ENCODE measurements at regions not wholly inside any gene's neighbourhood (a gene's known extent, or its start where the extent isn't known, plus 50 kb on each side); places are given as distances from the start of the nearest gene placed in this dataset.

DNA sequence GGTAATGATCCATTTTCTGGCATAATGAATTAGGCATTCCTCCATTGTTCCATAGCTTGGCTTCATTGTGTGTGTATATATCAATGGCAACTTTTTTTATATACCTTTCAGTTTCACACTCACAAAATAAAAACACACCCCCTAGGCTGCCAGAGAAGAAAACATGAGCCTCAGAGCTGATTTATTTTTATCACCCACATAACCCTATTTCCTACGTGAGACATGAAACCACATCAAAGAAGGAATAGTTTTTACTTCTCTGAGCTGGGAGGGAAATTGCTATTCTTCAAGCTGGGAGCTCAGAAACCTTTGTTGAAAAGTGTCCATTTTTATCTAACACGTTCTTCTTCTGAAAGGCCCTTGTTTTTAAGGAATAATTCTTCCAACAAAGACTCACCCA is 126.7 kb upstream of the RAI2 start:
- ChIA-PET CTCF (no interaction called here), POLR2A (no interaction called here)
- no peaks in the 10 kb centered on the region for H3K27me3 ChIP-seq (ENCODE audit: control insufficient read depth in 2 of 2, insufficient read depth in 2 of 2, low read length in 2 of 2)
- H3K79me2 ChIP-seq (ENCODE audit: control insufficient read depth, insufficient read depth, low read length) = no peaks in the 10 kb centered on the region
- TF ChIP-seq JUN (IDR thresholded peaks at IDR 0.05; ENCODE audit: borderline replicate concordance, insufficient read depth, insufficient read length, low read depth) = no peak
- no peak for TF ChIP-seq MYC (IDR thresholded peaks at IDR 0.05; ENCODE audit: low read depth, low read length)
- TF ChIP-seq, protein P1, sequence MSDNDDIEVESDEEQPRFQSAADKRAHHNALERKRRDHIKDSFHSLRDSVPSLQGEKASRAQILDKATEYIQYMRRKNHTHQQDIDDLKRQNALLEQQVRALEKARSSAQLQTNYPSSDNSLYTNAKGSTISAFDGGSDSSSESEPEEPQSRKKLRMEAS (IDR thresholded peaks at IDR 0.05; ENCODE audit: insufficient read depth, insufficient read length) = no peak
- no peak overlapping the region for H3K4me3 ChIP-seq (replicated peaks in 1 of 3; ENCODE audit: insufficient read depth in 1 of 3, low read depth in 1 of 3, low read length in 3 of 3)
- intact Hi-C loops (cut with micrococcal nuclease) (no loop called here), dilution Hi-C loops (cut with MboI; ENCODE audit: extremely low pct_ligation_motif_present, low sequenced_read_pairs) (no loop called here)
- DNase-seq (ENCODE audit: low read depth, low spot score) = no peak
- no peak overlapping the region for H3K9ac ChIP-seq (replicated peaks; ENCODE audit: extremely low read depth, insufficient read depth, low read length)
- H2AFZ ChIP-seq (ENCODE audit: low read depth, low read length) = no peak overlapping the region
- no peaks in the 10 kb centered on the region for H3K4me1 ChIP-seq (ENCODE audit: control insufficient read depth, extremely low read depth, insufficient read depth, low read length)
- no peaks in the 10 kb centered on the region for H3K9me1 ChIP-seq (replicated peaks; ENCODE audit: control insufficient read depth, extremely low read depth, insufficient read depth, low read length)
- no peak overlapping the region for H3K27ac ChIP-seq (ENCODE audit: insufficient read depth, low read depth, low read length)
- no peak overlapping the region for H3K4me2 ChIP-seq (ENCODE audit: insufficient read depth, low read length)
- no peaks in the 10 kb centered on the region for H3K36me3 ChIP-seq (ENCODE audit: control insufficient read depth in 2 of 2, extremely low read depth in 1 of 2, insufficient read depth in 2 of 2, low read length in 2 of 2)
- no peaks in the 10 kb centered on the region for H4K20me1 ChIP-seq (replicated peaks; ENCODE audit: control insufficient read depth, extremely low read depth, insufficient read depth, low read length)
- FAIRE-seq = no peak
- BruUV-seq (replicated peaks) = no TSS peak
- H3K9me3 ChIP-seq (replicated peaks; ENCODE audit: control insufficient read depth, insufficient read depth, low read length) = no peaks in the 10 kb centered on the region

DNA sequence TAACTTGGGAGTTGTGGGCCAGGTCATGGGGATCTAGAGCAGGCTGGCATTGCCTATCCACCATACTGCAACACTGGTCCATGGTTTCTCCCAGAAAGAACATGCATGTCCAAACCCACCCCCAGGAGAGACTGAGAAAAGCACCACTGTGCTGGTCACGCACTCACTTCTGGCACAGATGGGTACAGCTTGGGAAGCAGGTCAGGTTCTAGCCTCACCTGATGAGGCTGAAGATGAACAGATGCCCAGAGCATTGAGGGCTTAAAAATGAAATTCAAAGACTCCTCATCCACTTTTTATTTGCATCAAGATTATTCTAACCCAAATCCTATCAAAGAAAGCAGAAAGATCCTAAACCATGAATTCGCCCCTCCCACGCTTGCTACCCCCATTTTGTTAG is 125.9 kb upstream of the RAI2 start:
- TF ChIP-seq, protein P2, sequence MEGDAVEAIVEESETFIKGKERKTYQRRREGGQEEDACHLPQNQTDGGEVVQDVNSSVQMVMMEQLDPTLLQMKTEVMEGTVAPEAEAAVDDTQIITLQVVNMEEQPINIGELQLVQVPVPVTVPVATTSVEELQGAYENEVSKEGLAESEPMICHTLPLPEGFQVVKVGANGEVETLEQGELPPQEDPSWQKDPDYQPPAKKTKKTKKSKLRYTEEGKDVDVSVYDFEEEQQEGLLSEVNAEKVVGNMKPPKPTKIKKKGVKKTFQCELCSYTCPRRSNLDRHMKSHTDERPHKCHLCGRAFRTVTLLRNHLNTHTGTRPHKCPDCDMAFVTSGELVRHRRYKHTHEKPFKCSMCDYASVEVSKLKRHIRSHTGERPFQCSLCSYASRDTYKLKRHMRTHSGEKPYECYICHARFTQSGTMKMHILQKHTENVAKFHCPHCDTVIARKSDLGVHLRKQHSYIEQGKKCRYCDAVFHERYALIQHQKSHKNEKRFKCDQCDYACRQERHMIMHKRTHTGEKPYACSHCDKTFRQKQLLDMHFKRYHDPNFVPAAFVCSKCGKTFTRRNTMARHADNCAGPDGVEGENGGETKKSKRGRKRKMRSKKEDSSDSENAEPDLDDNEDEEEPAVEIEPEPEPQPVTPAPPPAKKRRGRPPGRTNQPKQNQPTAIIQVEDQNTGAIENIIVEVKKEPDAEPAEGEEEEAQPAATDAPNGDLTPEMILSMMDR (IDR thresholded peaks at IDR 0.05; ENCODE audit: extremely low read depth in 1 of 2, insufficient read depth in 1 of 2, low read depth in 1 of 2, low read length in 2 of 2) = no peak
- TF ChIP-seq, protein P1 (IDR thresholded peaks at IDR 0.05; ENCODE audit: insufficient read depth, insufficient read length) = no peak
- TF ChIP-seq POLR2A (IDR thresholded peaks at IDR 0.05; ENCODE audit: low read depth, low read length) = no peak
- no peak for TF ChIP-seq GATA2 (IDR thresholded peaks at IDR 0.05; ENCODE audit: insufficient read depth, insufficient read length, low read depth, low read length)
- no peak for TF ChIP-seq MYC (IDR thresholded peaks at IDR 0.05; ENCODE audit: low read depth, low read length)
- TF ChIP-seq EZH2 (IDR thresholded peaks at IDR 0.05; ENCODE audit: borderline replicate concordance, low read depth, low read length, severe bottlenecking) = no peak
- TF ChIP-seq FOS (IDR thresholded peaks at IDR 0.05; ENCODE audit: borderline replicate concordance, insufficient read depth, low read length) = no peak
- CTCF ChIA-PET = no interaction called here
- no TSS peak for BruUV-seq (replicated peaks)
- Histone ChIP-seq H3K4me2 (ENCODE audit: insufficient read depth, low read length) (no peak overlapping the region), H3K36me3 (ENCODE audit: control insufficient read depth in 2 of 2, extremely low read depth in 1 of 2, insufficient read depth in 2 of 2, low read length in 2 of 2) (no peaks in the 10 kb centered on the region), H3K27me3 (ENCODE audit: control insufficient read depth in 2 of 2, insufficient read depth in 2 of 2, low read length in 2 of 2) (no peaks in the 10 kb centered on the region), H3K79me2 (ENCODE audit: control insufficient read depth, insufficient read depth, low read length) (no peaks in the 10 kb centered on the region), H3K27ac (ENCODE audit: insufficient read depth, low read depth, low read length) (no peak overlapping the region), H3K4me3 (replicated peaks in 1 of 3; ENCODE audit: insufficient read depth in 1 of 3, low read depth in 1 of 3, low read length in 3 of 3) (no peak overlapping the region), H3K9ac (replicated peaks; ENCODE audit: extremely low read depth, insufficient read depth, low read length) (no peak overlapping the region), H3K4me1 (ENCODE audit: control insufficient read depth, extremely low read depth, insufficient read depth, low read length) (no peaks in the 10 kb centered on the region), H4K20me1 (replicated peaks; ENCODE audit: control insufficient read depth, extremely low read depth, insufficient read depth, low read length) (no peaks in the 10 kb centered on the region), H3K9me1 (replicated peaks; ENCODE audit: control insufficient read depth, extremely low read depth, insufficient read depth, low read length) (no peaks in the 10 kb centered on the region), H2AFZ (ENCODE audit: low read depth, low read length) (no peak overlapping the region), H3K9me3 (replicated peaks; ENCODE audit: control insufficient read depth, insufficient read depth, low read length) (no peaks in the 10 kb centered on the region)
- DNase-seq (ENCODE audit: low read depth, low spot score) (no peak), FAIRE-seq (no peak)
- POLR2A ChIA-PET = no interaction called here
- intact Hi-C loops (cut with micrococcal nuclease) (no loop called here), dilution Hi-C loops (cut with MboI; ENCODE audit: extremely low pct_ligation_motif_present, low sequenced_read_pairs) (no loop called here)

Data from endothelial cell of umbilical vein (primary cell).